ENCODE measurements at regions not wholly inside any gene's neighbourhood (a gene's known extent, or its start where the extent isn't known, plus 50 kb on each side); places are given as distances from the start of the nearest gene placed in this dataset.

DNA sequence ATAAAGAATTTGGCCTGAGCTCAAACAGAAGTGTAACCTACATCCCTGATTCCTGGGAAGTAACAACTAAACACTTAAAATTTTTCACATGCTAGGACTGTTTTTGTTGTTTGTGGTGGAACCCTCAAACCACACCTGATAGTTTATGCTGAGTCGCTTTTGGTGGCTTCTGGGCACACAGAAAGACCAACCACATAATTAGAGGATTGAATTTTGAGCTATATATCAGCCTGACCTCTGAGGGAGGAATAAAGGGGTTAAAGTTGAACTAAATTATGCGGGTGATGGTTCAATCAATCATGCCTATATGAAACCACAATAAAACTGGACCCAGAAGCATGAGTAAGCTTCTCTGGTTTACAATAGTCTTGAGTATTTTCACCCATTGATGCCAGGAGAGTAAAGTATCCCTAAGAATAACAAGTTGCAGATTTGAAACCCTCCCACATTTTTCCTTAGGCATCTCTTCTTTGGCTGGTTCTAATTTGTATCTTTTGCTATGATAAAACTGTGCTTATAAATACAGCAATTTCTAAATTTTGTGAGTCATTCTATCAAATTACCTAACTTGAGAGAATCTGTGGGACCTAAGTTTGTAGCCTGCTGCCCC lies 1304.5 kb upstream of the GBE1 start:
- TF ChIP-seq RAD21 (conservative IDR thresholded peaks at IDR 0.05 in 1 of 2, IDR thresholded peaks at IDR 0.05 in 1 of 2) (no peak), HOXB13 (CRISPR knock-in tag; IDR thresholded peaks at IDR 0.05; ENCODE audit: low read depth) (no peak), E2F6 (IDR thresholded peaks at IDR 0.05; ENCODE audit: borderline replicate concordance, low read depth) (no peak), POLR2A (IDR thresholded peaks at IDR 0.05; ENCODE audit: low read length) (no peak), CTCF (IDR thresholded peaks at IDR 0.05) (no peak), KDM5A (IDR thresholded peaks at IDR 0.05) (no peak), CBX2 (IDR thresholded peaks at IDR 0.05; ENCODE audit: borderline replicate concordance, low read depth) (no peak), SMC3 (IDR thresholded peaks at IDR 0.05) (no peak), EP300 (IDR thresholded peaks at IDR 0.05) (no peak), REST (IDR thresholded peaks at IDR 0.05) (no peak)
- TF ChIP-seq, protein P1, sequence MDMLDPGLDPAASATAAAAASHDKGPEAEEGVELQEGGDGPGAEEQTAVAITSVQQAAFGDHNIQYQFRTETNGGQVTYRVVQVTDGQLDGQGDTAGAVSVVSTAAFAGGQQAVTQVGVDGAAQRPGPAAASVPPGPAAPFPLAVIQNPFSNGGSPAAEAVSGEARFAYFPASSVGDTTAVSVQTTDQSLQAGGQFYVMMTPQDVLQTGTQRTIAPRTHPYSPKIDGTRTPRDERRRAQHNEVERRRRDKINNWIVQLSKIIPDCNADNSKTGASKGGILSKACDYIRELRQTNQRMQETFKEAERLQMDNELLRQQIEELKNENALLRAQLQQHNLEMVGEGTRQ (IDR thresholded peaks at IDR 0.05), result no peak
